K562 (cell line): ENCODE measurements at regions not wholly inside any gene's neighbourhood (a gene's known extent, or its start where the extent isn't known, plus 50 kb on each side); places are given as distances from the start of the nearest gene placed in this dataset.
"Not testable (repeated sequence)": the region's sequence is repeated elsewhere in the genome, so short reads cannot be mapped to it uniquely, and the experiment has no call there.

Experiments used
- ATAC-seq: fragments of 200-7000 bp; cut with Tn5 transposase; 3 replicates; pipeline ENCODE4 v1.9.1; 2020; ENCODE audit warnings: moderate library complexity
- BruUV-seq: library from RNA; stranded (reverse); fragments of 400-500 nt; replicated peaks from 2 replicates; lab custom pipeline; 2021; lab: Mats Ljungman, UMichigan
- CTCF ChIA-PET: fragments of 300-600 bp; formaldehyde crosslinking; extraction: SDS; loops from one replicate; lab custom pipeline; 2021; ENCODE audit warnings: low intra/inter-chr PET ratio; lab: Yijun Ruan, JAX
- POLR2A ChIA-PET: fragments of 300-600, 350-650 bp; sonication (Branson Sonifier 250); formaldehyde crosslinking; extraction: SDS; loops from one replicate; lab custom pipeline; 2021; ENCODE audit warnings: antibody characterized with exemption, inconsistent platforms; lab: Yijun Ruan, JAX
- DNase-seq, 4 experiments: peaks; one replicate each; pipeline versions ENCODE4 v3.0.0 to v3.0.0-alpha.2; 2011 to 2018; ENCODE audit warnings: low spot score in 3 of 4, mixed read lengths in 3 of 4; ENCODE audit errors: extremely low read depth in 1 of 4
- FAIRE-seq: peaks from 2 replicates; lab custom pipeline; 2011; peaks lifted over from hg19 to GRCh38; lab: Jason Lieb, UNC
- H2AFZ ChIP-seq: 2 replicates; pipeline ENCODE4 v1.6.0; 2011; ENCODE audit warnings: low read depth, low read length, control low read depth, inconsistent platforms
- H3K27ac ChIP-seq: fragments of 200-600 bp; 3 replicates; pipeline ENCODE4 v1.8.0; 2011; ENCODE audit warnings: low read depth, mild to moderate bottlenecking, control low read depth, inconsistent platforms, low read length, moderate library complexity, mixed read lengths; ENCODE audit errors: extremely low read depth
- H3K27me3 ChIP-seq, 2 experiments: fragments of 300-600 bp in 1 of 2; 2 replicates in 1 of 2; 3 replicates in 1 of 2; pipeline versions ENCODE4 v1.6.0 to v1.8.0; 2011; ENCODE audit warnings: inconsistent platforms in 2 of 2, low read length in 2 of 2, mild to moderate bottlenecking in 1 of 2, mixed read lengths in 1 of 2, moderate library complexity in 1 of 2; ENCODE audit not compliant: control insufficient read depth in 2 of 2, insufficient read depth in 2 of 2
- H3K36me3 ChIP-seq: fragments of 300-600 bp; 3 replicates; pipeline ENCODE4 v1.8.0; 2011; ENCODE audit warnings: mild to moderate bottlenecking, low read length, inconsistent platforms; ENCODE audit not compliant: control insufficient read depth, insufficient read depth
- H3K4me1 ChIP-seq, 2 experiments: fragments of 200-600 bp in 1 of 2; replicated peaks in 1 of 2; 2 replicates in 1 of 2; 3 replicates in 1 of 2; pipeline versions ENCODE4 v1.5.1 to v1.8.0; 2011; ENCODE audit warnings: inconsistent platforms in 2 of 2, low read length in 2 of 2, mild to moderate bottlenecking in 1 of 2, mixed read lengths in 1 of 2, moderate library complexity in 1 of 2; ENCODE audit not compliant: control insufficient read depth in 2 of 2, insufficient read depth in 2 of 2
- H3K4me2 ChIP-seq: 2 replicates; pipeline ENCODE4 v1.6.1; 2011; ENCODE audit warnings: low read length, control low read depth, inconsistent platforms, mixed read lengths; ENCODE audit not compliant: insufficient read depth
- H3K4me3 ChIP-seq: fragments of 200-600 bp; sonication (generic), shearing (Covaris generic); 2 replicates; pipeline ENCODE4 v1.5.1; 2016; ENCODE audit warnings: control low read depth, inconsistent platforms
- H3K79me2 ChIP-seq: fragments of 200-600 bp; 3 replicates; pipeline ENCODE4 v1.8.0; 2011; ENCODE audit warnings: low read length, inconsistent platforms; ENCODE audit not compliant: control insufficient read depth, insufficient read depth
- H3K9ac ChIP-seq, 2 experiments: 2 replicates each; pipeline versions ENCODE4 v1.6.0 to v1.6.1; 2011; ENCODE audit warnings: low read depth in 2 of 2, low read length in 2 of 2, control low read depth in 1 of 2, inconsistent platforms in 1 of 2, mild to moderate bottlenecking in 1 of 2, mixed read lengths in 1 of 2; ENCODE audit not compliant: insufficient read depth in 1 of 2
- H3K9me1 ChIP-seq: one replicate; pipeline ENCODE4 v1.6.0; 2011; ENCODE audit warnings: inconsistent platforms, mild to moderate bottlenecking, low read length, moderate library complexity; ENCODE audit not compliant: control insufficient read depth, insufficient read depth
- H3K9me3 ChIP-seq: replicated peaks from 2 replicates; pipeline ENCODE4 v1.5.1; 2011; ENCODE audit warnings: low read depth, low read length, inconsistent platforms; ENCODE audit not compliant: control insufficient read depth, insufficient read depth
- H4K20me1 ChIP-seq: replicated peaks from 2 replicates; pipeline ENCODE4 v1.6.1; 2011; ENCODE audit warnings: low read length, inconsistent platforms, mixed read lengths; ENCODE audit not compliant: control insufficient read depth, insufficient read depth
- HNRNPUL1 ChIP-seq: fragments of 200-400 bp; formaldehyde crosslinking; IDR thresholded peaks from 2 replicates; pipeline ENCODE4 v1.6.1; 2017; ENCODE audit warnings: low read length
- ZBTB2 ChIP-seq: fragments of 450-650 bp; IDR thresholded peaks from 2 replicates; pipeline ENCODE4 v1.6.1; 2016; ENCODE audit warnings: antibody characterized with exemption
- ZNF592 ChIP-seq: fragments of 450-650 bp; IDR thresholded peaks from 2 replicates; pipeline ENCODE4 v1.6.1; 2017; ENCODE audit warnings: antibody characterized with exemption, mild to moderate bottlenecking
- WGBS: fragments of 100-300 bp; shearing (Covaris generic); methylation state at CpG from one replicate; pipeline ENCODE4 v1.1.6; 2016; ENCODE audit warnings: low coverage, mixed read lengths; ENCODE audit not compliant: insufficient coverage; ENCODE audit errors: missing lambda C conversion rate; 5-methylcytosine and 5-hydroxymethylcytosine counted together
- in situ Hi-C: fragments of 300-500 bp; cut with MboI; formaldehyde crosslinking; loops from 4 replicates; pipeline ENCODE4 v1.15.0; 2018; ENCODE audit warnings: inconsistent platforms, mixed read lengths
- intact Hi-C: fragments of 100-400 bp; cut with micrococcal nuclease; formaldehyde crosslinking; loops from 2 replicates; pipeline ENCODE4 v1.14.2; 2022

GRCh38 chr18:30595942-30596341 is 446.6 kb downstream of the DSC3 start (continued):
- TF ChIP-seq ZBTB2, result no peak
- no peak for TF ChIP-seq HNRNPUL1
- no peak for TF ChIP-seq ZNF592
- TF ChIP-seq, all 486 proteins: peak for 2

GRCh38 chr18:30594911-30595310 is 447.6 kb downstream of the DSC3 start:
- DNase-seq, H3K9me3 ChIP-seq, H3K9me1 ChIP-seq, CTCF ChIA-PET, H2AFZ ChIP-seq, H3K36me3 ChIP-seq, H3K4me3 ChIP-seq, POLR2A ChIA-PET, H3K4me1 ChIP-seq, H3K9ac ChIP-seq, ATAC-seq, in situ Hi-C loops, intact Hi-C loops, H3K27ac ChIP-seq, H4K20me1 ChIP-seq, H3K27me3 ChIP-seq, BruUV-seq, FAIRE-seq, H3K79me2 ChIP-seq, H3K4me2 ChIP-seq: not testable (repeated sequence)
- 67% methylated on average over 18 of the region's 18 CpGs for WGBS
